OCI-LY3 (cell line): ENCODE measurements at regions not wholly inside any gene's neighbourhood (a gene's known extent, or its start where the extent isn't known, plus 50 kb on each side); places are given as distances from the start of the nearest gene placed in this dataset.

ENCODE experiments used
- CTCF ChIP-seq: fragments of 200-600, 300-600 bp; sonication (generic); IDR thresholded peaks from 2 replicates; pipeline ENCODE4 v1.5.1; 2014; ENCODE audit warnings: antibody characterized with exemption, low read length, low read depth
- EZH2phosphoT487 ChIP-seq: fragments of 200-600 bp; shearing (Covaris generic); IDR thresholded peaks from 2 replicates; pipeline ENCODE4 v1.6.1; 2018; ENCODE audit warnings: antibody characterized with exemption, mixed run types, low read depth

DNA sequence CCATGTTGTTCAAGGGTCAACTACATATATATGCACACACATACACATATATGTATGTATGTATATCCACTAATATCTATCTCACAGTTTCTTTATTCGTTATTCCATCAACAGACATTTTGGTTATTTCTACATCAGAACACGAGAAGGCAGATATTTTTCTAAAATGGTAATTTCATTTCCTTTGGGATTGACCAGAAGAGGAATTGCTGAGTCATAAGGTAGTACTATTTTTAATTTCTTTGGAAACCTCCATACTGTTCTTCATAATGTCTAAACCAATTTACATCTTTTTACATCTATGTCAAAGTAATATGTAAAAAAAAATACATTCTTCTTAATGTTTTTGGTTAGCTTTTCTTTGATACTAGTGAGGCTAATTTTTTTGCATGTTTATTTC lies 630.7 kb upstream of the GCFC2 start:
- TF ChIP-seq CTCF, result no peak
- TF ChIP-seq EZH2phosphoT487, result no peak
